Mesendoderm (in vitro differentiated cells): ENCODE measurements at regions not wholly inside any gene's neighbourhood (a gene's known extent, or its start where the extent isn't known, plus 50 kb on each side); places are given as distances from the start of the nearest gene placed in this dataset.

Source experiments
- DNase-seq: peaks from one replicate; pipeline ENCODE4 v3.0.0; 2013
- H2AK5ac ChIP-seq: 2 replicates; pipeline ENCODE4 v1.6.1; 2013; ENCODE audit warnings: low read length, inconsistent platforms
- H2BK120ac ChIP-seq: 2 replicates; pipeline ENCODE4 v1.6.1; 2013; ENCODE audit warnings: low read depth, mild to moderate bottlenecking, low read length, moderate library complexity, mixed read lengths
- H2BK15ac ChIP-seq: replicated peaks from 2 replicates; pipeline ENCODE4 v1.6.1; 2013; ENCODE audit warnings: low read depth, mild to moderate bottlenecking, moderate library complexity
- H2BK5ac ChIP-seq: 2 replicates; pipeline ENCODE4 v1.6.1; 2013; ENCODE audit warnings: low read length, inconsistent platforms
- H3K18ac ChIP-seq: 2 replicates; pipeline ENCODE4 v1.6.1; 2013; ENCODE audit warnings: mild to moderate bottlenecking, low read length, mixed read lengths
- H3K23ac ChIP-seq: one replicate; pipeline ENCODE4 v1.6.1; 2013; ENCODE audit warnings: low read length
- H3K27ac ChIP-seq: 2 replicates; pipeline ENCODE4 v1.5.1; 2013; ENCODE audit warnings: low read depth, mild to moderate bottlenecking, inconsistent platforms, low read length, moderate library complexity
- H3K27me3 ChIP-seq: 2 replicates; pipeline ENCODE4 v1.6.1; 2013; ENCODE audit warnings: low read length, control low read depth, mild to moderate bottlenecking, inconsistent platforms; ENCODE audit not compliant: insufficient read depth, poor library complexity
- H3K36me3 ChIP-seq: 2 replicates; pipeline ENCODE4 v1.6.1; 2013; ENCODE audit warnings: low read length, inconsistent platforms; ENCODE audit not compliant: control insufficient read depth, insufficient read depth
- H3K4ac ChIP-seq: one replicate; pipeline ENCODE4 v1.6.1; 2013; ENCODE audit warnings: low read depth, mild to moderate bottlenecking, low read length, moderate library complexity
- H3K4me1 ChIP-seq: 2 replicates; pipeline ENCODE4 v1.6.1; 2013; ENCODE audit warnings: low read depth, low read length, inconsistent platforms; ENCODE audit not compliant: control insufficient read depth
- H3K4me2 ChIP-seq: 2 replicates; pipeline ENCODE4 v1.6.1; 2013; ENCODE audit warnings: low read length
- H3K4me3 ChIP-seq: 2 replicates; pipeline ENCODE4 v1.5.1; 2013; ENCODE audit warnings: mild to moderate bottlenecking, low read length
- H3K56ac ChIP-seq: one replicate; pipeline ENCODE4 v1.6.1; 2013; ENCODE audit warnings: low read length
- H3K79me1 ChIP-seq: 2 replicates; pipeline ENCODE4 v1.6.1; 2013; ENCODE audit warnings: low read length, inconsistent platforms
- H3K79me2 ChIP-seq: 2 replicates; pipeline ENCODE4 v1.6.1; 2013; ENCODE audit warnings: mild to moderate bottlenecking, low read length; ENCODE audit not compliant: control insufficient read depth, insufficient read depth
- H3K9ac ChIP-seq: 2 replicates; pipeline ENCODE4 v1.6.1; 2013; ENCODE audit warnings: low read length, inconsistent platforms
- H4K5ac ChIP-seq: one replicate; pipeline ENCODE4 v1.6.1; 2013; ENCODE audit warnings: low read length
- H4K8ac ChIP-seq: one replicate; pipeline ENCODE4 v1.6.1; 2013; ENCODE audit warnings: low read depth, mild to moderate bottlenecking, control low read depth, low read length, moderate library complexity
- WGBS: extraction: QIAGEN DNeasy Blood & Tissue Kit; methylation state at CpG from one replicate; pipeline ENCODE4 v1.1.7; 2013; ENCODE audit warnings: low lambda C conversion rate, missing lambda C conversion rate; ENCODE audit not compliant: insufficient coverage; ENCODE audit errors: extremely low coverage; 5-methylcytosine and 5-hydroxymethylcytosine counted together

- no peaks in the 10 kb centered on the region for H3K79me2 ChIP-seq
- H3K9ac ChIP-seq, result no peak overlapping the region
- no peak overlapping the region for H3K23ac ChIP-seq
- WGBS, result no CpG with 5 or more reads among the region's 17 CpGs
- H3K4ac ChIP-seq, result no peak overlapping the region
- no peaks in the 10 kb centered on the region for H3K27me3 ChIP-seq
- H2BK15ac ChIP-seq, result no peak overlapping the region
- no peak overlapping the region for H3K18ac ChIP-seq
- no peak overlapping the region for H3K4me3 ChIP-seq
- no peak overlapping the region for H3K27ac ChIP-seq
- no peak overlapping the region for H2BK120ac ChIP-seq
- peaks cover 10% of the 10 kb centered on the region for H3K4me1 ChIP-seq
- no peak overlapping the region for H4K5ac ChIP-seq
- H3K4me2 ChIP-seq, result no peak overlapping the region
- no peak overlapping the region for H2BK5ac ChIP-seq
- H3K79me1 ChIP-seq, result no peaks in the 10 kb centered on the region
- no peak overlapping the region for H2AK5ac ChIP-seq
- DNase-seq, result peak; percentile 80
- H3K36me3 ChIP-seq, result no peaks in the 10 kb centered on the region
- no peak overlapping the region for H4K8ac ChIP-seq
- H3K56ac ChIP-seq, result no peak overlapping the region
Observed at GRCh38 chr15:69825941-69826818, 271.5 kb downstream of the TLE3 start.

DNA sequence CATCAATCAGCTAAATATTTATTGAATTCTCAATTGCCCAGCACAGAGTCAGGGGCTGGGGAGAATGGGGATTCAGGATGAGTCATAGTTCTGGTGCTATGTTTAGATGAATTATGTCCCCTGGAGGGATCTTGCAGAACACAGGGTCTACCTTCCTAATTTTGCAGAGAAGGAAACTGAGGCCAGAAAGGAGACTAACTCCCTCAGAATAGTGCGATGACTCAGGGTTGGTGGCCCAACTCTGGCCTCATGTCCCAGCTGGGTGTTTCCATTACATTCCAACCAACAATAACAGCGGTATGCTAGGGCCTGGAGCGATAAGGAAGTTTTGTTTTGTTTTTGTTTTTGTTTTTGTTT is 270.9 kb downstream of the TLE3 start:
- Histone ChIP-seq H3K4ac (no peak overlapping the region), H3K4me1 (peaks cover 6% of the 10 kb centered on the region), H2BK15ac (no peak overlapping the region), H3K4me3 (no peak overlapping the region), H2BK5ac (no peak overlapping the region), H3K18ac (no peak overlapping the region), H3K9ac (no peak overlapping the region), H3K23ac (no peak overlapping the region), H3K27me3 (no peaks in the 10 kb centered on the region), H2AK5ac (no peak overlapping the region), H3K27ac (no peak overlapping the region), H3K79me2 (no peaks in the 10 kb centered on the region), H3K4me2 (no peak overlapping the region), H3K79me1 (no peaks in the 10 kb centered on the region), H4K8ac (no peak overlapping the region), H2BK120ac (no peak overlapping the region), H4K5ac (no peak overlapping the region), H3K36me3 (no peaks in the 10 kb centered on the region), H3K56ac (no peak overlapping the region)
- DNase-seq, result no peak
- WGBS, result no CpG with 5 or more reads among the region's 3 CpGs

- no peak overlapping the region for H3K18ac ChIP-seq
- H2BK5ac ChIP-seq, result no peak overlapping the region
- H3K27ac ChIP-seq, result no peak overlapping the region
- no peak overlapping the region for H3K4me3 ChIP-seq
- H3K4ac ChIP-seq, result no peak overlapping the region
- H3K56ac ChIP-seq, result no peak overlapping the region
- no peak overlapping the region for H2BK15ac ChIP-seq
- H3K9ac ChIP-seq, result no peak overlapping the region
- H3K79me2 ChIP-seq, result no peaks in the 10 kb centered on the region
- no peak overlapping the region for H4K5ac ChIP-seq
- H2AK5ac ChIP-seq, result no peak overlapping the region
- no peak overlapping the region for H3K4me2 ChIP-seq
- no peak for DNase-seq
- no peak overlapping the region for H3K23ac ChIP-seq
- H3K36me3 ChIP-seq, result no peaks in the 10 kb centered on the region
- no peaks in the 10 kb centered on the region for H3K79me1 ChIP-seq
- no peak overlapping the region for H4K8ac ChIP-seq
- no peaks in the 10 kb centered on the region for H3K27me3 ChIP-seq
- WGBS, result no CpG with 5 or more reads among the region's 1 CpG
- peaks cover 6% of the 10 kb centered on the region for H3K4me1 ChIP-seq
- H2BK120ac ChIP-seq, result no peak overlapping the region
Observed at GRCh38 chr15:69827751-69828150, 270.0 kb downstream of the TLE3 start.

GRCh38 chr15:69828181-69828828 is 269.4 kb downstream of the TLE3 start:
- H3K9ac ChIP-seq, result no peak overlapping the region
- H2AK5ac ChIP-seq, result no peak overlapping the region
- H2BK5ac ChIP-seq, result no peak overlapping the region
- no peak overlapping the region for H2BK120ac ChIP-seq
- no peak overlapping the region for H2BK15ac ChIP-seq
- no CpG with 5 or more reads among the region's 9 CpGs for WGBS
- no peak overlapping the region for H3K4me3 ChIP-seq
- H3K36me3 ChIP-seq, result no peaks in the 10 kb centered on the region
- H4K8ac ChIP-seq, result no peak overlapping the region
- H3K56ac ChIP-seq, result no peak overlapping the region
- H3K27me3 ChIP-seq, result no peaks in the 10 kb centered on the region
- H3K27ac ChIP-seq, result no peak overlapping the region
- H3K18ac ChIP-seq, result no peak overlapping the region
- H3K4ac ChIP-seq, result no peak overlapping the region
- no peak overlapping the region for H4K5ac ChIP-seq
- no peaks in the 10 kb centered on the region for H3K79me2 ChIP-seq
- H3K79me1 ChIP-seq, result no peaks in the 10 kb centered on the region
- no peak for DNase-seq
- H3K4me2 ChIP-seq, result no peak overlapping the region
- no peak overlapping the region for H3K23ac ChIP-seq
- peaks cover 6% of the 10 kb centered on the region for H3K4me1 ChIP-seq

GRCh38 chr15:69829974-69830373 is 267.7 kb downstream of the TLE3 start:
- Histone ChIP-seq H2BK120ac (no peak overlapping the region), H3K56ac (no peak overlapping the region), H3K23ac (no peak overlapping the region), H3K4me1 (peaks cover 6% of the 10 kb centered on the region), H3K36me3 (no peaks in the 10 kb centered on the region), H3K4me2 (no peak overlapping the region), H3K27ac (no peak overlapping the region), H4K8ac (no peak overlapping the region), H2AK5ac (no peak overlapping the region), H3K79me2 (no peaks in the 10 kb centered on the region), H2BK15ac (no peak overlapping the region), H3K4ac (no peak overlapping the region), H3K79me1 (no peaks in the 10 kb centered on the region), H3K18ac (no peak overlapping the region), H4K5ac (no peak overlapping the region), H3K4me3 (no peak overlapping the region), H2BK5ac (no peak overlapping the region), H3K27me3 (no peaks in the 10 kb centered on the region), H3K9ac (no peak overlapping the region)
- WGBS, result no CpG with 5 or more reads among the region's 3 CpGs
- DNase-seq, result no peak
